Sigmoid colon (tissue), 4 donors: ENCODE measurements at regions not wholly inside any gene's neighbourhood (a gene's known extent, or its start where the extent isn't known, plus 50 kb on each side); places are given as distances from the start of the nearest gene placed in this dataset.

ENCODE experiments used
- POLR2A ChIP-seq, 2 donors: fragments of 450-650 bp; IDR thresholded peaks; one replicate each; pipeline ENCODE4 v1.6.1; 2016; ENCODE audit warnings: antibody characterized with exemption in 2 of 2, mild to moderate bottlenecking in 2 of 2, moderate library complexity in 2 of 2
- POLR2AphosphoS5 ChIP-seq, 4 donors: sonication (generic); formaldehyde crosslinking; IDR thresholded peaks; one replicate each; pipeline ENCODE4 v1.6.1; 2017; ENCODE audit warnings: antibody characterized with exemption in 4 of 4
- TF ChIP-seq, protein P1 (sequence below), 4 experiments: fragments of 450-650 bp in 3 of 4; fragments of 200-600 bp in 1 of 4; IDR thresholded peaks; one replicate each; pipeline ENCODE4 v1.5.1; 2016 to 2019; ENCODE audit warnings: antibody characterized with exemption in 4 of 4, mild to moderate bottlenecking in 3 of 4, moderate library complexity in 2 of 4

DNA sequence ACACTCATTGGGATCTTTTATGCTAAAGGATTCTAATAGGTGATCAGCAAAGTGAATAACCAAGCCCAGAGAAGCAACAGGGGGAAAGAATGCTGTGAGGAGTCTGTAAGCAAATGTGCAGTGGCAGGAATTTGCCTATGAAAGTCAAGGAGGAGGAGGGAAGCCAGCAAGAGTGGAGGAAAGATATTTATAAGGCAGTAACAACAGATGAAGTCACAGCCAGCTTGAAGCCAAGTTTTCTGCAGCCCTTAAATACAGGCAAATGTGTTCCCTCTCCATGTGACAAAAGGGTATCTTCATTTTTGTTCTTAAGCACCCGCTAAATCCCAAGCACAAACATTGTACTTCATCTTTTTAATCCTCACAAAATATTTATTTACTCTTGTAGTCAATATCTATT is 275.0 kb upstream of the CLNK start:
- TF ChIP-seq, protein P1, sequence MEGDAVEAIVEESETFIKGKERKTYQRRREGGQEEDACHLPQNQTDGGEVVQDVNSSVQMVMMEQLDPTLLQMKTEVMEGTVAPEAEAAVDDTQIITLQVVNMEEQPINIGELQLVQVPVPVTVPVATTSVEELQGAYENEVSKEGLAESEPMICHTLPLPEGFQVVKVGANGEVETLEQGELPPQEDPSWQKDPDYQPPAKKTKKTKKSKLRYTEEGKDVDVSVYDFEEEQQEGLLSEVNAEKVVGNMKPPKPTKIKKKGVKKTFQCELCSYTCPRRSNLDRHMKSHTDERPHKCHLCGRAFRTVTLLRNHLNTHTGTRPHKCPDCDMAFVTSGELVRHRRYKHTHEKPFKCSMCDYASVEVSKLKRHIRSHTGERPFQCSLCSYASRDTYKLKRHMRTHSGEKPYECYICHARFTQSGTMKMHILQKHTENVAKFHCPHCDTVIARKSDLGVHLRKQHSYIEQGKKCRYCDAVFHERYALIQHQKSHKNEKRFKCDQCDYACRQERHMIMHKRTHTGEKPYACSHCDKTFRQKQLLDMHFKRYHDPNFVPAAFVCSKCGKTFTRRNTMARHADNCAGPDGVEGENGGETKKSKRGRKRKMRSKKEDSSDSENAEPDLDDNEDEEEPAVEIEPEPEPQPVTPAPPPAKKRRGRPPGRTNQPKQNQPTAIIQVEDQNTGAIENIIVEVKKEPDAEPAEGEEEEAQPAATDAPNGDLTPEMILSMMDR (IDR thresholded peaks at IDR 0.05), result no peak
- TF ChIP-seq POLR2A (IDR thresholded peaks at IDR 0.05) (no peak), POLR2AphosphoS5 (IDR thresholded peaks at IDR 0.05) (no peak)
